GM20431 (cell line): ENCODE measurements at regions not wholly inside any gene's neighbourhood (a gene's known extent, or its start where the extent isn't known, plus 50 kb on each side); places are given as distances from the start of the nearest gene placed in this dataset.

Experiments used
- in situ Hi-C: fragments of 300-500 bp; cut with MseI, MboI; formaldehyde crosslinking; loops from one replicate; pipeline ENCODE4 v1.15.0; 2020; ENCODE audit warnings: low sequenced_read_pairs; ENCODE audit not compliant: unreplicated experiment

DNA sequence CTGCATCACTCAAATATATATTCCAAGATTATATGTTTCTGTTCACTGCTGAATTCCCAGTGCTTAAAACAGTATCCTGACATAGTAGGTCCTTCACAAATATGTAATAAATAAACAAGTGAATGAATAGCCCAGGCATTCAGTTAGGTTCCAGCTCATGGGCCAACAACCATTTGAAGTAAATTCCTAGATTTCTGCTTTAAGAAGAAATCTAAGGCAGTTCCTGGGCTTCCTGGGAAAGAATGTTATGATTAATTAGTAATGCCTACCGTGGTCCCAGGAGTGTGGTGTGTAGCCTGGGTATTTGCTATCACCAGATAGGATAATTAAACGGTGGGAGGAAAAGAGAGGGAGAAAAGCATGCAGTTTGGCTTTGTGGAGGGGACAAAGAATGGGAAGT lies 576.8 kb downstream of the SOX6 start:
- in situ Hi-C loops: no loop called here

- in situ Hi-C loops: no loop called here
Observed at GRCh38 chr11:15780382-15780781, 576.0 kb downstream of the SOX6 start.

DNA sequence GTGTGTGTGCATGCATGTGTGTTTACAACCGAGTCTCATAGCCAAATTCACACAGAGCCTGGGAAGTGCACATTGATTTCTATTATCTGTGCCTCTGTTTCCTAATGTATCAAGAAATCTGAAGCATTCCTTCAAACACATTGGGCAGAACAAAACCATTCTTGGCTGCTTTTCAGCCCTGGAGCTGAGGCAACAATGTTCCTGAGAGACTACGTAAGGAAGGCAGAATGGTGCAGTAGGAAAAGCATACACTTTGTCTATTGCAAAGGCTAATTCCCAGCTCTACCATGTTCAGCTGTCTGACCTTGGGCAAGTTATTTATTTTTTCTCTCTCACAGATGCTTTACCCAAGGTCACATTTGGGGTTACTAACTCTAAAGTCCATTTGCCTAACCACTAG lies 575.5 kb downstream of the SOX6 start:
- in situ Hi-C loops: no loop called here

DNA sequence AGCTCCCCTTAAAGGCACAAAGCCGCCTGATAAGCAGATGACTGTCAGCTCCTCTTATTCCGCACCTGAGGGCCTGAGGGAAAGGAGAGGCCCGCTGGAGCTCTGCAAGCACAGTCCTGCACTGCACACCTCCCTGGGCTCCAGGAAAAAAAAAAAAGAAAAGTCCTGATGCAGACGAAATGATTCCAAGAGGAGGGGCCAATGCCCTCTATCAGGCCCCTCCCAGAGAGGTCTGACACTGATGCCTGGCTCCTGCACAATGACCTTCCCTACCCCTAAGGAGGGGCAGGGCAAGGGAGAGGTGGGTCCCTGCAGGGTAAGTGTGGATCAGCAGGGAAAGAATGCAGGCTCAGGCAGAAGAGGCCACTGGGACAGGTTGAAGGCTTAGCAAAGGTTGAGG lies 572.7 kb downstream of the SOX6 start:
- in situ Hi-C loops: no loop called here

- in situ Hi-C loops: no loop called here
Observed at GRCh38 chr11:15793043-15793996, 563.0 kb downstream of the SOX6 start.

- in situ Hi-C loops: no loop called here
Observed at GRCh38 chr11:15794361-15795150, 561.8 kb downstream of the SOX6 start.

GRCh38 chr11:15795378-15795777 lies 561.0 kb downstream of the SOX6 start:
- in situ Hi-C loops: no loop called here

DNA sequence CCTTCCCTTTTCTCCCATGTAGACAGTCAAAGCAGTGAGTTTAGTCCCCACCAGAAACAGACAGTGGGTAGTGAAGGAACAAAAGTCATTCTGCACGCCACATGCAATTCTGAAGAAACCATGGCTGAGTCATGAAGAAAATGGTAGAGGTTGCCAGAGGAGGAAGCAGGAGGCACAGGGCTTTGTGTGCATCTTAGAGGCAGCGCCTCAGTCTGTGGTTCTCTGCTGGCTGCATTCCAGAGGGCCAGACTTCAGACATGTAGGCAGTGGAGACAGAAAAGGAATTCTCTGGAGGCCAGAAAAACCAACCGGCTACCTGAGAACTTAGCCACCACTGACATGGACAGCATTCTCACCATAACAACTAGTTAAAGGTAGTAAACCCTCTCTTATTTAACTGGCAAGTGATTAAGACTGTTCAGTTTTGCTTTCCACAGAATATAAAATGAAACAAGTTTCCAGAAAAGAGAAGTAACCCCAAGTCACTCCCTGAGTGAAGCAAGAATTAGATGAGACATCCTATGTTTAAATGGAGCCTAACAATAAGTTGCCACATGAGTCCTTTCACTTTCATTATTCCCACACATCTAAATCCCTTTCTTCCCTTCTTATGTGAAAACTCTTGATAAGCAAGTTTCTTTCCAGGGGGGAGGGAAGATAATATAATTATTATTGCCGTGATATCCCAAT lies 556.1 kb downstream of the SOX6 start:
- in situ Hi-C loops: no loop called here

GRCh38 chr11:15801126-15801525 lies 555.2 kb downstream of the SOX6 start:
- in situ Hi-C loops: no loop called here

DNA sequence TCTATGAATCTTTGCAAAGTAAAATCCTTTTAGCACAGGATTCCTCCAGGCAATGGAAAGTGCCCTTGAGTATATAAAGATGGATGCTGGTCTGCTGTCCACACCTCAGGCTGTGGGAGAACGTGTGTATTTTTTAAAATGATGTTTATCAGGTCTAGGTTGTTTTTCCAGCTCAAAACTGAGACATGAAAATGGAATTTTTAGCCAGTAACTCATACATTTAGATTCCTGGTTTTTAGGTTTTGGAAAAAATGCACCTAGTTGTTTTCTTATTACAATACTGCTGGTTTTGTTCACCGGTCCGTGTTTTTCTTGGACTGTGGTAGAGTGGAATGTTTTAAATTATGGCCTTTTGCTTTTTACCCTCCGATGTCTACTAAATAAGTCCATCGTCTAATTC lies 554.7 kb downstream of the SOX6 start:
- in situ Hi-C loops: no loop called here

- in situ Hi-C loops: no loop called here
Observed at GRCh38 chr11:15805726-15806125, 550.6 kb downstream of the SOX6 start.

DNA sequence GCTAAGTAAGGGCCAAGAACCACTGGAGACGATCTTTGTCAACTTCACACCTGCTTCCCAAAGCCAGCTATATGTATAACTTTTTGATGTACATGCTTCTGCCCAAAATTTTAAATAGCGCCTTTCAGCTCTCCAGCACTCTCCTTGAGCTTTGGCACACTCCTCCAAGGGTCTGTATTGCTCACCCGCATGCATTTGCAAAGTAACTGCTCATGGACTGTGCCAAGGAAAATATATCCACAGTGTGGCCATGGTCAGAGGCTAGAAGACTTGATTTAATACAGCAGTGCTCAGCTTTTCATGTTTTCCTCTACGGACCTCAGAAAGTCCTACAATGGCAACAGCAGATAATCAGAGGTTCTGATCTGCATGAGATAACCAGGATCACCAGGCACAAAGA lies 550.1 kb downstream of the SOX6 start:
- in situ Hi-C loops: no loop called here

DNA sequence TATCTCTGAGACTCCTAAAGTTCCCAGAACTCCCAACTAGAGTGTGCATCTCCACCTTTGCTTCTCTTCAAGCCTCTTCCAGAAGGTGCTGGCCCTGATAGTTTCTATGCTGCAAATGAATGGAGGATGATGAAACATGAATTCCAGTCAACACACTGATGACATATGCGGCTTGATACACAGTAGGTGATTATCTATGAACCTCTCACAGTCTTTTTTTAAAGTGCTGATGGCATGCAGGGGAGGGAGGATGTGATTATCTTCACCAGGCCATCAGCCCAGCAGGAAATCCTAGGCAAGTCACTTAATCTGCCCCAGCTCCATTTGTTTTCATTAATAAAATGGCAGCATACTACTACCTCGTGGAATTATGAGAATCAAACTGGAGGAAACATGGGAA lies 548.5 kb downstream of the SOX6 start:
- in situ Hi-C loops: no loop called here

DNA sequence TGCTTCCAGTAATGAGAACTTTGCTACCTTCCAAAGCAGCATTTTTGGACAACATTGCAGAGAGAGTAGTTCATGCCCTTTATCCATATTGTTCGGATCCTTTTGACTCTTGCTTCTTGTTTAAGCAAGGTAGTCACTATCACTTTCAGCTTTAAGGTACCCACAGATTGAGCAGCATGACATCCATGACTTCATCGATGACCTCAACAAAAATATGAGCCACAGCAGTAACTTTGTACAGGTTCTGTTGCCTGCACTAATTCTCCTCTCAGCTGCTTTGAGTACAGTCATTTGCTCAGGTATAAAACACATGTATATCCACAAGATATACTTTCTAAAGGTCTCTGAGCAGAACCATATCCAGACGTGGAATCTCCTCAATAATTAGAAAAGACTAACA lies 546.3 kb downstream of the SOX6 start:
- in situ Hi-C loops: no loop called here

DNA sequence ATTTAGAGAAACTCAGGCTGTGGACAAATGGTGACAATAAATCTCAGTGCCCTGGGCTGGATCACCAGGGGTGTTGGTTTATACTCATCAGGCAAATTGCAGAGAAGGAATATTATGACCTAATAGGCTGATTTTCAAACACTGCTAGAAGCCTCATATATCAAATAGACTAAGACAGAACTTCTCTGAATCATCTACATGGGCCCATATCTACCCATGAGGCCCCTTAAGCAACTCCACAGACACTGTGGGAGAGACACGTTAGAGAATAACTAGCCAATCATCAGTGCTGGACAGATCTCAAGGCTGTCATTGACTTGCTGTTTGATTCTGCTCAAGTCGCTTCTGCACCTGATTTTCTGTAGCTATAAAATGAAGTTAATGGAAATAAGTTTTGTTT lies 545.8 kb downstream of the SOX6 start:
- in situ Hi-C loops: no loop called here

- in situ Hi-C loops: no loop called here
Observed at GRCh38 chr11:15815246-15816195, 540.8 kb downstream of the SOX6 start.

DNA sequence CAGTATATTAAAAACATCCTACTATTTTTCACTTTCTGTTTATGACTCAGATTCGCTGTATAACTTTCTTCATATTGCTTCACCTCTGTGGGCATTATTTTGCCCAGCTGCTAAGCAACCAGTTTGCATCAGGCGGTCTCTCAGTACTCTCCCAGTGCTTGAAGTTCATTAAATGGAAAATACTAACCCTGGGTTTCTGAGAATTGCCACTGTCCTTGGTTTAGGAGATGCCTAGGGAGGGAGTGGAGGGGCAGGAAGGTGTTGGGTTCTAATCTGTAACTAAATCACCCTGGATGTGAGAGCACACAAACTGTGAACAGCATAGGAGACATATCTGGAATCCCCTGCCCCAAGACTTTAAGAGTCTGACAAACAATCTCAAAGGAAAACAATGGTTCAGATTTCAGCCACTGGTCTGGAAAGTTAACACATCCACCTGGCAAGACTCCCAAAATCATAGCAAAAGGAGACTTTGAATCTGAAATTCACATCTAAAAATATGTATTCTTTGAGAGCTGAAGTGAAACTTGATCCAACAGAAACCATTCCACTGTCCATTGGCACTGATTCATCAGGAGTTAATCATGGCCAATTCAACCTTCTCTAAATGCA lies 540.0 kb downstream of the SOX6 start:
- in situ Hi-C loops: no loop called here

DNA sequence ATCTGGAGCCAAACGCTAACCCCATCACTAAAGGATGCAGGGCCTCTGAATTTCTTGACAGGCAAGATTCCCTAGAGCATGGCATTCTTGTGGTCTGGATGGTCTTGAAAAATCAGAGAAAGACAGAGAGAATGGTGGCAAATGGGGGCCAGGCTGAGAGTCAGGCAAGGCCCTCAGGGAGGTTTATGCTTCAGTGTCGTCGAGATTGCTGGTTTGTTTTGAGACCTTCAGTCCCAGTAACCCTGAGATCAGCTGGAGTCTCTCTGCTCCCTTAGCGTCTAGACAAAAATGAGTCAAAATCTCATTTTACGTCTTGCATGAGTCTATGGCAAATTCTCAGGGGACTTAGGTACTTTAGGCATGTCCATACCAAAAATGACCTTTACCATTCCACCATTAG lies 539.3 kb downstream of the SOX6 start:
- in situ Hi-C loops: no loop called here

DNA sequence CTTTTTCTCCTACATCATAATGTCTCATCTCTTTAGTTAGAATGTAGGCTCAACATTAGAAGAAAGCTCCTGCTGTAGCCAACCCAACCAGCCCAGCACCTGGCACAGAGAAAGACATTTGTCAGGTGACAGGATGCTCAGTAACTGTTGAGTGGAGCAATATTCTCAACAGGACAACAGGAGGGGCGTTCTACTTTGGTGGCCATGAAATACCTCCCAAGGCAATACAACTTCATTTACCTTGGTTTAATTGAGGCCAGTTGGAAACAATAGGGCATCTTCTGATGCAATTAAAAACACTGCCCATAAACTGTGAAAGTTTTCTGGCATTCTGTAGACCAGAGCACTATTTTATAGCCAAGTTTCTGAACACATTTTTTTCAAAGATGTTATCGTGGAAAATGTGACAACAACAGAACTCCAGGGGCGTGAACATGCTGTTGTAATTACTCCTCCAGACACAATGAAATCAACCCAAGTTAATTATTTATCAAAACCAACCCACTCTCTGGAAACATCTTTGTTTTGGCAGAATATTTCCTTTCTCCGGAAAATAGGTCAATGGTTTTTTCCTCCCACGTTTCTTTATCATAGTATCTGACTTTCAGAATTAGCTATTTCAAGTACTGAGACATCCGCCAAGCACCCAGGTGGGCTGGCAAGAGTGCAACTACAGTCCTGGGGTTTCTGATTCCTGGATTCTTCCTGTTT lies 538.1 kb downstream of the SOX6 start:
- in situ Hi-C loops: no loop called here
